ENCODE measurements at regions not wholly inside any gene's neighbourhood (a gene's known extent, or its start where the extent isn't known, plus 50 kb on each side); places are given as distances from the start of the nearest gene placed in this dataset.

GRCh38 chr9:75532233-75533050 is 358.0 kb upstream of the PCSK5 start:
- DNase-seq (ENCODE audit: low read depth) (no peak), FAIRE-seq (no peak)
- no peak overlapping the region for H3K4me3 ChIP-seq (ENCODE audit: low read depth, low read length)
- H3K36me3 ChIP-seq (ENCODE audit: control insufficient read depth, insufficient read depth, low read length): no peaks in the 10 kb centered on the region
- no peak for TF ChIP-seq CTCF (IDR thresholded peaks at IDR 0.05; ENCODE audit: insufficient read depth, low read length, severe bottlenecking)
- no peaks in the 10 kb centered on the region for H3K27me3 ChIP-seq (ENCODE audit: control insufficient read depth, insufficient read depth, low read length)

GRCh38 chr9:75539523-75539922 is 350.9 kb upstream of the PCSK5 start:
- Histone ChIP-seq H3K36me3 (ENCODE audit: control insufficient read depth, insufficient read depth, low read length) (no peaks in the 10 kb centered on the region), H3K27me3 (ENCODE audit: control insufficient read depth, insufficient read depth, low read length) (no peaks in the 10 kb centered on the region), H3K4me3 (ENCODE audit: low read depth, low read length) (no peak overlapping the region)
- DNase-seq (ENCODE audit: low read depth): no peak
- no peak for TF ChIP-seq CTCF (IDR thresholded peaks at IDR 0.05; ENCODE audit: insufficient read depth, low read length, severe bottlenecking)
- FAIRE-seq: no peak

GRCh38 chr9:75540185-75540584 is 350.3 kb upstream of the PCSK5 start:
- no peak for FAIRE-seq
- no peaks in the 10 kb centered on the region for H3K27me3 ChIP-seq (ENCODE audit: control insufficient read depth, insufficient read depth, low read length)
- H3K4me3 ChIP-seq (ENCODE audit: low read depth, low read length): no peak overlapping the region
- H3K36me3 ChIP-seq (ENCODE audit: control insufficient read depth, insufficient read depth, low read length): no peaks in the 10 kb centered on the region
- TF ChIP-seq CTCF (IDR thresholded peaks at IDR 0.05; ENCODE audit: insufficient read depth, low read length, severe bottlenecking): no peak
- no peak for DNase-seq (ENCODE audit: low read depth)

GRCh38 chr9:75541734-75542133 is 348.7 kb upstream of the PCSK5 start:
- TF ChIP-seq CTCF (IDR thresholded peaks at IDR 0.05; ENCODE audit: insufficient read depth, low read length, severe bottlenecking): no peak
- DNase-seq (ENCODE audit: low read depth): no peak
- FAIRE-seq: no peak
- H3K27me3 ChIP-seq (ENCODE audit: control insufficient read depth, insufficient read depth, low read length): no peaks in the 10 kb centered on the region
- no peak overlapping the region for H3K4me3 ChIP-seq (ENCODE audit: low read depth, low read length)
- H3K36me3 ChIP-seq (ENCODE audit: control insufficient read depth, insufficient read depth, low read length): no peaks in the 10 kb centered on the region

GRCh38 chr9:75544815-75545214 is 345.7 kb upstream of the PCSK5 start:
- Histone ChIP-seq H3K4me3 (ENCODE audit: low read depth, low read length) (no peak overlapping the region), H3K36me3 (ENCODE audit: control insufficient read depth, insufficient read depth, low read length) (no peaks in the 10 kb centered on the region), H3K27me3 (ENCODE audit: control insufficient read depth, insufficient read depth, low read length) (no peaks in the 10 kb centered on the region)
- FAIRE-seq (no peak), DNase-seq (ENCODE audit: low read depth) (no peak)
- no peak for TF ChIP-seq CTCF (IDR thresholded peaks at IDR 0.05; ENCODE audit: insufficient read depth, low read length, severe bottlenecking)

- FAIRE-seq (no peak), DNase-seq (ENCODE audit: low read depth) (no peak)
- H3K4me3 ChIP-seq (ENCODE audit: low read depth, low read length): no peak overlapping the region
- H3K27me3 ChIP-seq (ENCODE audit: control insufficient read depth, insufficient read depth, low read length): no peaks in the 10 kb centered on the region
- TF ChIP-seq CTCF (IDR thresholded peaks at IDR 0.05; ENCODE audit: insufficient read depth, low read length, severe bottlenecking): no peak
- no peaks in the 10 kb centered on the region for H3K36me3 ChIP-seq (ENCODE audit: control insufficient read depth, insufficient read depth, low read length)
These were observed 345.2 kb upstream of the PCSK5 start for GRCh38 chr9:75545287-75545686.

Data from bronchial epithelial cell (primary cell).